ENCODE measurements at regions not wholly inside any gene's neighbourhood (a gene's known extent, or its start where the extent isn't known, plus 50 kb on each side); places are given as distances from the start of the nearest gene placed in this dataset.

DNA sequence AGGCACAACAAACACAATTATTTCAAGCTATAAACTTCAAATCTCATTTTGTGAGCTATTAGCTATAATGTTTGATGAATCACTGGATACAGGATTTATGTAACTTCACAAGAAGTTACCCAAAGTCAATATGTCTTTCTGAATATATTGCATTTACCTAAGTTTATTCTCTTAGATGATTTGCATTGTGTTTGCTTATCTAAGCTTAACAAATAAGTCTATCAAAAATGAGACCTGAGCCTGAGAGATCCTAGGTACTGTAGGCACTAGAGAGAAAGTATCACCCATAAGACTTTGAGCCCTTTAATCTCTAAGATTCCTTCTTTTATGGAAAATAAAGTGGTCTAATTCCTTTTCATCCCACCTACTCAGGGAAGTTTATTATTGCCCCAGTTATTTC, 178.2 kb downstream of the NAF1 start:
- Histone ChIP-seq H3K9me3 (no peaks in the 10 kb centered on the region), H3K36me3 (no peaks in the 10 kb centered on the region), H3K27me3 (no peaks in the 10 kb centered on the region), H3K27ac (no peak overlapping the region), H3K4me1 (no peaks in the 10 kb centered on the region), H3K4me3 (no peak overlapping the region)
- TF ChIP-seq POLR2A (IDR thresholded peaks at IDR 0.05) (no peak), POLR2AphosphoS5 (IDR thresholded peaks at IDR 0.05; ENCODE audit: insufficient read depth in 1 of 2, low read depth in 1 of 2) (no peak)
- TF ChIP-seq, protein P1, sequence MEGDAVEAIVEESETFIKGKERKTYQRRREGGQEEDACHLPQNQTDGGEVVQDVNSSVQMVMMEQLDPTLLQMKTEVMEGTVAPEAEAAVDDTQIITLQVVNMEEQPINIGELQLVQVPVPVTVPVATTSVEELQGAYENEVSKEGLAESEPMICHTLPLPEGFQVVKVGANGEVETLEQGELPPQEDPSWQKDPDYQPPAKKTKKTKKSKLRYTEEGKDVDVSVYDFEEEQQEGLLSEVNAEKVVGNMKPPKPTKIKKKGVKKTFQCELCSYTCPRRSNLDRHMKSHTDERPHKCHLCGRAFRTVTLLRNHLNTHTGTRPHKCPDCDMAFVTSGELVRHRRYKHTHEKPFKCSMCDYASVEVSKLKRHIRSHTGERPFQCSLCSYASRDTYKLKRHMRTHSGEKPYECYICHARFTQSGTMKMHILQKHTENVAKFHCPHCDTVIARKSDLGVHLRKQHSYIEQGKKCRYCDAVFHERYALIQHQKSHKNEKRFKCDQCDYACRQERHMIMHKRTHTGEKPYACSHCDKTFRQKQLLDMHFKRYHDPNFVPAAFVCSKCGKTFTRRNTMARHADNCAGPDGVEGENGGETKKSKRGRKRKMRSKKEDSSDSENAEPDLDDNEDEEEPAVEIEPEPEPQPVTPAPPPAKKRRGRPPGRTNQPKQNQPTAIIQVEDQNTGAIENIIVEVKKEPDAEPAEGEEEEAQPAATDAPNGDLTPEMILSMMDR (IDR thresholded peaks at IDR 0.05): no peak
- intact Hi-C loops (cut with DNase I): no loop called here
- no peak for DNase-seq (ENCODE audit: extremely low spot score in 2 of 2)

DNA sequence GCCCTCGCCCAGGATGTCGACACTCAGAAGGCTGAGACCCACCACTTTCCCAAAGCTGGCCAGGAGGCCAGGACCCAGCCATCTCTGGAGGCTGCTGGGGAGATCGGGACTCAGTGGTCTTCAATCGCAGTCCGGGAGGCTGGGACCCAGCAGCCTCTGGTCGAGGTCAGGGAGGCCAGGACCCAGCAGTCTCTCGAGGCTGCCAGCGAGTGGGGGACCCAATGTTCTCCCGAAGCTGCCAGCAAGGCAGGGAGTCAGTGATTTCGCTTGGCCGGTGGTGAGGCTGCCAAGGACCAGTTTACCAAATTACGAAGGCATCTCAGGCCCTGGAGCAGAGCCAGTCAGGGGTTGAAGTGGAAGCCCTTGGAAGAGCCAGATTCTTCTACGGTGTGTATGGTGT, 181.6 kb downstream of the NAF1 start:
- no peak for TF ChIP-seq POLR2A (IDR thresholded peaks at IDR 0.05)
- TF ChIP-seq POLR2AphosphoS5 (IDR thresholded peaks at IDR 0.05; ENCODE audit: insufficient read depth in 1 of 2, low read depth in 1 of 2): no peak
- TF ChIP-seq, protein P1 (IDR thresholded peaks at IDR 0.05): no peak
- DNase-seq (ENCODE audit: extremely low spot score in 2 of 2): no peak
- Histone ChIP-seq H3K9me3 (no peaks in the 10 kb centered on the region), H3K36me3 (no peaks in the 10 kb centered on the region), H3K27me3 (no peaks in the 10 kb centered on the region), H3K4me3 (no peak overlapping the region), H3K27ac (no peak overlapping the region), H3K4me1 (no peaks in the 10 kb centered on the region)
- intact Hi-C loops (cut with DNase I): no loop called here

DNA sequence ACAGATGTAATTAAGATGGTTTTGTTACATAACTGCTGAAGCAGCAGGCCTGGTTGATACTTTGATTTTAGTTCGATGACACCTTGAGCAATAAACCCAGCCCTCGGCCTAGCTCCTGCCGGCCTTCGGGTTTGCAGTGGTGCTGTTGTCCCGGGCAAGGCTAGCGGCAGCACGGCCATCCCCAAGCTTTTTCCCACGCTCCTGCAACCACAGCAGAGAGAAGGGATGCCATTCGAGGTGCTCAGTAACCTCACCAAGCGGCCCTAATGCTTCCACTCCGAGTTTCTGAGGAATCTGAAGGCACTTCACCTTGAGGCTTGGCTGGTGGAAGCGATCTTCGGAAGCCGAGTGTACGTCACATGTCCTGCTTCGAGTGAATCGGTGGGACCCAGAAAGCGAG, 182.1 kb downstream of the NAF1 start:
- Histone ChIP-seq H3K9me3 (no peaks in the 10 kb centered on the region), H3K27me3 (no peaks in the 10 kb centered on the region), H3K36me3 (no peaks in the 10 kb centered on the region), H3K4me3 (no peak overlapping the region), H3K27ac (no peak overlapping the region), H3K4me1 (no peaks in the 10 kb centered on the region)
- TF ChIP-seq POLR2A (IDR thresholded peaks at IDR 0.05) (no peak), POLR2AphosphoS5 (IDR thresholded peaks at IDR 0.05; ENCODE audit: insufficient read depth in 1 of 2, low read depth in 1 of 2) (no peak)
- TF ChIP-seq, protein P1 (IDR thresholded peaks at IDR 0.05): no peak
- intact Hi-C loops (cut with DNase I): no loop called here
- DNase-seq (ENCODE audit: extremely low spot score in 2 of 2): no peak

DNA sequence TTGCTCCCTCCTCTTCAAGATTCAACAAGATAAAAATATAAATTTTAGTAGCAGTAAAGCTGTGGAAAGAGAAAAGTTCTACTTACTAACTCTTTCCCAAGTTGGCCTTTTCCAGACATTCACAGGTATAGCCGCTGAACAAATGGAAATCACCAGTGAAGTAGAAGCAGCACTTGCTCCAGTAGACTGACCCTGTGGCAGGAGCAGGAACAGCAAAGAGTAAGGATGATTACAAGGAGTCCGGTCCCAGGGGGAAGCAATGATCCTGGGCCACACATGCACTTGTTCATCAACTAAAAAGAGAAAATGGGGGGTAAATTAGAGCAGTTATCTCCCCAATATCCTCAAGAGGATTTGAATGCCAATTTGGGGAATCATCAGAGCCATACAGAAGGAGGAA, 184.9 kb downstream of the NAF1 start:
- no peak for TF ChIP-seq POLR2AphosphoS5 (IDR thresholded peaks at IDR 0.05; ENCODE audit: insufficient read depth in 1 of 2, low read depth in 1 of 2)
- TF ChIP-seq POLR2A (IDR thresholded peaks at IDR 0.05): no peak
- TF ChIP-seq, protein P1 (IDR thresholded peaks at IDR 0.05): no peak
- Histone ChIP-seq H3K4me3 (no peak overlapping the region), H3K27ac (no peak overlapping the region), H3K9me3 (no peaks in the 10 kb centered on the region), H3K36me3 (no peaks in the 10 kb centered on the region), H3K4me1 (no peaks in the 10 kb centered on the region), H3K27me3 (no peaks in the 10 kb centered on the region)
- DNase-seq (ENCODE audit: extremely low spot score in 2 of 2): no peak
- intact Hi-C loops (cut with DNase I): no loop called here

DNA sequence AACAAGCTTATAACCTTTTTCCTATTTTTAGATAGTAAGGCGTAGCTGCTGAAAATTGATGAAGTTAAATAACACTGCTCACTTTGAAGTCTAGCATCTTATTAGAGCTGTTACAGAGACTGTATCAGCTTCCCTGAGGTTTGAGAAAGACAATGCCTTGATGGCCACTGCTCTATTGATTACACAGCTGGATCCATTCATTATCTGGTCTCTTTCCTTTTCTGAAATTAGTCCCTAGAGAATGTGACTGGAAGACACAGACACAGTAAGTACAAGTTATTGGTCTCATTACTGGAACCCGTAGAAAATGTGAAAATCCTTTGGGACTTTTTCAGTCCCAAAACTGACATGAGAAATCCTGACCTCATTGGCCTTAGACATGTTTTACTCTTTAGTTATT, 188.3 kb downstream of the NAF1 start:
- Histone ChIP-seq H3K36me3 (no peaks in the 10 kb centered on the region), H3K4me1 (no peaks in the 10 kb centered on the region), H3K9me3 (no peaks in the 10 kb centered on the region), H3K27ac (no peak overlapping the region), H3K4me3 (no peak overlapping the region), H3K27me3 (no peaks in the 10 kb centered on the region)
- intact Hi-C loops (cut with DNase I): no loop called here
- TF ChIP-seq, protein P1 (IDR thresholded peaks at IDR 0.05): no peak
- TF ChIP-seq POLR2A (IDR thresholded peaks at IDR 0.05) (no peak), POLR2AphosphoS5 (IDR thresholded peaks at IDR 0.05; ENCODE audit: insufficient read depth in 1 of 2, low read depth in 1 of 2) (no peak)
- DNase-seq (ENCODE audit: extremely low spot score in 2 of 2): no peak

All from vagina (tissue), 2 donors.